Activated T-helper 17 cell treated with anti-CD3 and anti-CD28 coated beads, Interleukin-2, amount 50 U/mL, for 72 hours (primary cell): ENCODE measurements at regions not wholly inside any gene's neighbourhood (a gene's known extent, or its start where the extent isn't known, plus 50 kb on each side); places are given as distances from the start of the nearest gene placed in this dataset.

ENCODE experiments used
- ATAC-seq: fragments of 150-1000 bp; cut with Tn5 transposase; replicated peaks from 2 replicates; pipeline ENCODE4 v1.10.0; 2021; ENCODE audit warnings: mild to moderate bottlenecking, moderate library complexity
- H3K27ac Mint-ChIP-seq: one replicate; pipeline ENCODE4 v1.8.0; 2022; ENCODE audit warnings: mixed read lengths
- H3K27me3 Mint-ChIP-seq: one replicate; pipeline ENCODE4 v1.8.0; 2022; ENCODE audit warnings: mixed read lengths
- H3K36me3 Mint-ChIP-seq: one replicate; pipeline ENCODE4 v1.8.0; 2022; ENCODE audit warnings: low read depth, mild to moderate bottlenecking, mixed read lengths
- H3K4me1 Mint-ChIP-seq: one replicate; pipeline ENCODE4 v1.8.0; 2022; ENCODE audit warnings: mixed read lengths
- H3K4me3 Mint-ChIP-seq: one replicate; pipeline ENCODE4 v1.8.0; 2022; ENCODE audit warnings: mild to moderate bottlenecking, mixed read lengths
- H3K9me3 Mint-ChIP-seq: one replicate; pipeline ENCODE4 v1.8.0; 2022; ENCODE audit warnings: mixed read lengths

- Mint-ChIP-seq H3K36me3 (no peaks in the 10 kb centered on the region), H3K27me3 (no peaks in the 10 kb centered on the region)
Measured at GRCh38 chr16:51629576-51629975, 478.5 kb upstream of the SALL1 start.

GRCh38 chr16:51624080-51624775, 473.2 kb upstream of the SALL1 start:
- ATAC-seq: no peak
- H3K9me3 Mint-ChIP-seq: peaks cover 12% of the 10 kb centered on the region
- H3K4me1 Mint-ChIP-seq: no peaks in the 10 kb centered on the region

More at GRCh38 chr16:51629576-51629975, 478.5 kb upstream of the SALL1 start:
- ATAC-seq: no peak
- Mint-ChIP-seq H3K27ac (no peak overlapping the region), H3K4me3 (no peak overlapping the region), H3K4me1 (no peaks in the 10 kb centered on the region), H3K9me3 (peaks cover 16% of the 10 kb centered on the region)

DNA sequence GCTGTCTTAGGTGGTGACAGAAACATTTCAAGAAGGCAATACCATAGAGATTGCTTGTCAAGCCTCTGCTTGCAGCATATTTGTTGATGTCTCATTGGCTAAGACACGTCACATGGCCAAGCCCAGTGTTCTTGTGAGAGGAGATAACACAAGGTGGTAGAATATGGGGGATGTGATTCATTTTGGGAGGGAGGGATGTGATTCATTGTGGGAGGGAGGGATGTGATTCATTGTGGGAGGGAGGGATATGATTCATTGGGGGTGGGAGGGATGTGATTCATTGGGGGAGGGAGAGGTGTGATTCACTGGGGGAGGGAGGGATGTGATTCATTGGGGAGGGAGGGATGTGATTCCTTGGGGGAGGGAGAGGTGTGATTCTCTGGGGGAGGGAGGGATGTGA, 470.5 kb upstream of the SALL1 start:
- Mint-ChIP-seq H3K36me3 (no peaks in the 10 kb centered on the region), H3K9me3 (peaks cover 10% of the 10 kb centered on the region), H3K4me1 (no peaks in the 10 kb centered on the region), H3K27me3 (no peaks in the 10 kb centered on the region), H3K4me3 (no peak overlapping the region), H3K27ac (no peak overlapping the region)
- no peak for ATAC-seq

More at GRCh38 chr16:51624080-51624775, 473.2 kb upstream of the SALL1 start:
- H3K27ac Mint-ChIP-seq: no peak overlapping the region
- no peak overlapping the region for H3K4me3 Mint-ChIP-seq
- H3K36me3 Mint-ChIP-seq: no peaks in the 10 kb centered on the region
- no peaks in the 10 kb centered on the region for H3K27me3 Mint-ChIP-seq

- Mint-ChIP-seq H3K36me3 (no peaks in the 10 kb centered on the region), H3K4me1 (no peaks in the 10 kb centered on the region), H3K27me3 (no peaks in the 10 kb centered on the region), H3K9me3 (peaks cover 14% of the 10 kb centered on the region), H3K4me3 (no peak overlapping the region), H3K27ac (no peak overlapping the region)
- no peak for ATAC-seq
Measured at GRCh38 chr16:51615141-51615540, 464.1 kb upstream of the SALL1 start.

DNA sequence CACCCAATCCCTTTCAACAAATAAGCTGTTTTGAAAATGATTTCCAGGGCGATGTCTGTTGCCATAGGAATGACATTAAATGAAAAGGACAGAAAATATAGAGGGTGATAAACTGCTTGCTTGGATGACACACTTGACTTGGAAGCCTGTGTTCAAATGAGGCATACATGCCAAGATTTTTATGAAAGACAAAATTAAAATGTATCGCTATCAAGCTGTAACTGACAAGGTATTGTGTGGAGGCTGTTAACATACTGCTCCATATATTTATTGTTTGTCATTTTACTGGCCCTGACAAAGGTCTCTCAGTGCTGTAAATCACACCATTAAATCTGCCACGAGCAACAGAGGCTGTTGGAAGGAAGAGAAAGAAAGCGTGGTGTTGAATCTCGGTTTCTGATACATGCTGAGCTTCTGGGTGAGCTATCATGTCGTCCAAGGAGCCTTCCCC, 456.2 kb upstream of the SALL1 start:
- no peak for ATAC-seq
- Mint-ChIP-seq H3K4me1 (no peaks in the 10 kb centered on the region), H3K27me3 (no peaks in the 10 kb centered on the region), H3K9me3 (peaks cover 9% of the 10 kb centered on the region), H3K27ac (no peak overlapping the region), H3K4me3 (no peak overlapping the region), H3K36me3 (no peaks in the 10 kb centered on the region)

DNA sequence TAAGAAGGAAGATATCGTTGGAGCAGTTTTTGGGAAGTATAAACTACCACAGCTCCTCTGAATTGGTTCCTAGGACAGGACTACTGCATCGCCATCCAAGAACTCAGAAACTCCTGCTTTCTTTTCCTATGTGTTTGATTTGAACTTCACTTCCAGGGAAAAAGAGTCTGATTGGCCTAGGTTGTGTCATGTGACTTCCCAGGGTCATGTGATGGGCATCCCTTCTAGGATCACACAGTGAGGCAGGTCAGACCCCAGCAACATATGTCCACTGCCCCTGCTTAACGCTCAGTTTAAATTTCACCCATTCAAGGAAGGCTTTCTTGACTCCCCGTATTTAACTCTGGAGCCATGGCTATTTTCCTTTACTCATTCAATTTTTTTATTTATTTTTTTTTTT, 445.2 kb upstream of the SALL1 start:
- Mint-ChIP-seq H3K27me3 (no peaks in the 10 kb centered on the region), H3K4me3 (no peak overlapping the region), H3K36me3 (no peaks in the 10 kb centered on the region), H3K9me3 (peaks cover 22% of the 10 kb centered on the region), H3K4me1 (no peaks in the 10 kb centered on the region), H3K27ac (no peak overlapping the region)
- ATAC-seq: no peak

DNA sequence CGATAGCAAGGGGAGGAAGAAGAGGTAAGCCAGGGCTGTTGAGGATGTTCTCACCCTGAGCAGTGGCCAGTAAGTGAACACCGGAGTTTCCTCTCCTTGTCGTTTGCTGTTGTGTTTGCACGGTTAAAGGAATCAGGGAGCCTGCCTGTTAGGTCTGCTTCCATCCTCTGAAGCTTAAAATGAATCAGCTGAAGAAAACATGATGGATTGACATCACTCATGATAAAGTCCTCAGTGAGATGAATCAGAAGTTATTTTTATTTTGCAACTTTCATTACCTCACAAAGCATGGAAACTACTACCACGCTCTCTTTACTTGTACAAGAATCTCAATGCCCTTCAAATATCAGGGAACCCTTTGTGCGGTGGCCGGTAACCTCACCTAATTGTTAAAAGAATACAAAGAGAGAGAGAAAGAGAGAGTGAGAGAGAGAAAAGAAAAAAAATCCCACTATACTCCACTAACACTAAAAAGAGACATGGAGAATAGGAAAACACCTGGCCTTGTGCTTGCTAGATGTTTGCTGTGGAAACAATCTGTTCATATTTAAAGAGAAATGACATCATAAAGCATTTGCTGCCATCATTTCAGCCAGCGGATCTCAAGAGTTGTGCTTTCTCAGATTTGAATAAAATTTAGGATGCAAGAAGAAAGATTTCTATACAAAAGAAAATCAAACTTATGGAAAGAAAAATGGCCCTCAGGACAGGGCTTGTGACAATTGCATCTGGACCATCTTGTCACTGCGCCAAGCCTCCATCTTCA, 441.6 kb upstream of the SALL1 start:
- ATAC-seq: no peak
- Mint-ChIP-seq H3K4me3 (no peak overlapping the region), H3K4me1 (no peaks in the 10 kb centered on the region), H3K36me3 (no peaks in the 10 kb centered on the region), H3K27ac (no peak overlapping the region), H3K27me3 (no peaks in the 10 kb centered on the region), H3K9me3 (peaks cover 19% of the 10 kb centered on the region)

- no peak for ATAC-seq
- Mint-ChIP-seq H3K36me3 (no peaks in the 10 kb centered on the region), H3K27ac (no peak overlapping the region), H3K4me3 (no peak overlapping the region), H3K27me3 (no peaks in the 10 kb centered on the region), H3K4me1 (no peaks in the 10 kb centered on the region), H3K9me3 (peaks cover 15% of the 10 kb centered on the region)
Measured at GRCh38 chr16:51592001-51592501, 441.0 kb upstream of the SALL1 start.

DNA sequence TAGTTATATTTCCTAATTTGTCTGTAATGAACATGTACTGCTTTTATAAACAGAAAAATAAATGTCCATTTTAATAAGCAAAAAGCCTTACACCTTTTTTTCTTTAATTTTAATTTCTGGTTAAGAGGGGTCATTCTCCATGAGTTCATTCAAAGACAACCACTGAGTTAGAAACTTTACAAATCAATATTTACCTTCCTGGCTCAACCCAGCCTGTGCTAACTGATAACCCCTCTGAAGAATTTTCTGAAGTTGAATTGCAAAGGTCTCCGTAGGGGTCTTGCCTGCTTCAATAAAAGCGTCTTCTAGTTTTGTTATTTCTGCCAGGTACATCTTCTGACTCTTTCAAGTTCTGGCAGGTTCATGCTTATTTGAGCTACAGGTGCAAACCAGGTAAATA, 440.4 kb upstream of the SALL1 start:
- Mint-ChIP-seq H3K27me3 (no peaks in the 10 kb centered on the region), H3K36me3 (no peaks in the 10 kb centered on the region), H3K4me1 (no peaks in the 10 kb centered on the region), H3K4me3 (no peak overlapping the region), H3K27ac (no peak overlapping the region), H3K9me3 (peaks cover 13% of the 10 kb centered on the region)
- ATAC-seq: no peak

DNA sequence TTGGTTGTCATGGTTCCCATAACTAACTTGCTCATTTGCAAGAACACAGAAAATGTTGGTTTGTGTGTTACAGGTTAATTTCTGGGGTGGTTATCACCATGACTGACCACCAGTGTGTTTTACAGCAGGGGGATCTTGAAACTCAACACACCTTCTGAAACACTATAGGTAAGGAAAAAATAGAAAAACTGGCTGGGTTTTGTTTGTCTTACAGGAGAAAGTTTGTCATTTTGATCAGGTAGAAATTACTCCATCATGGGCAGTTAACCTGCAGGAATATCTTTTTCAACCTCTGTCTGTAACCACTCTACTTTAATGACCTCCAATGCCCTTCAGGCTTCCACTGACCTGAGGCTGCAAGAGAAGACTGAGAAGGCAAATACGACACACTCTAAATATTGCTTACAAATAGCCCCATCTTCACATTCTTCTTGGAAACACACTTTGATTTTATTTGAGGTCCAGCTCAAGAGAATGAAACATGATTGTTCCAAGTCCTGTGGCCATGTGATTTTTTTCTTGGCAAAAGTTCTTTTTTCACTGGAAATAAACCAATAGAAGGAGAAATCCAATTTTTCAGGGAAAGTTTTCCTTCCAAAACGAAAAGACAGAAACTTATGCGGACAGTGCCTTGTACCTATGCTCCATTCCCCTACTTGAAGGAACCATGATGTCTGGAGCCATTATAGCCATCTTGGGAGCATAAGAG, 428.7 kb upstream of the SALL1 start:
- Mint-ChIP-seq H3K9me3 (peaks cover 6% of the 10 kb centered on the region), H3K27me3 (no peaks in the 10 kb centered on the region), H3K27ac (no peak overlapping the region), H3K36me3 (no peaks in the 10 kb centered on the region), H3K4me1 (no peaks in the 10 kb centered on the region), H3K4me3 (no peak overlapping the region)
- ATAC-seq: no peak

GRCh38 chr16:51577621-51578303, 426.7 kb upstream of the SALL1 start:
- Mint-ChIP-seq H3K27ac (no peak overlapping the region), H3K4me1 (no peaks in the 10 kb centered on the region), H3K27me3 (no peaks in the 10 kb centered on the region), H3K4me3 (no peak overlapping the region), H3K9me3 (peaks cover 13% of the 10 kb centered on the region), H3K36me3 (no peaks in the 10 kb centered on the region)
- ATAC-seq: no peak

DNA sequence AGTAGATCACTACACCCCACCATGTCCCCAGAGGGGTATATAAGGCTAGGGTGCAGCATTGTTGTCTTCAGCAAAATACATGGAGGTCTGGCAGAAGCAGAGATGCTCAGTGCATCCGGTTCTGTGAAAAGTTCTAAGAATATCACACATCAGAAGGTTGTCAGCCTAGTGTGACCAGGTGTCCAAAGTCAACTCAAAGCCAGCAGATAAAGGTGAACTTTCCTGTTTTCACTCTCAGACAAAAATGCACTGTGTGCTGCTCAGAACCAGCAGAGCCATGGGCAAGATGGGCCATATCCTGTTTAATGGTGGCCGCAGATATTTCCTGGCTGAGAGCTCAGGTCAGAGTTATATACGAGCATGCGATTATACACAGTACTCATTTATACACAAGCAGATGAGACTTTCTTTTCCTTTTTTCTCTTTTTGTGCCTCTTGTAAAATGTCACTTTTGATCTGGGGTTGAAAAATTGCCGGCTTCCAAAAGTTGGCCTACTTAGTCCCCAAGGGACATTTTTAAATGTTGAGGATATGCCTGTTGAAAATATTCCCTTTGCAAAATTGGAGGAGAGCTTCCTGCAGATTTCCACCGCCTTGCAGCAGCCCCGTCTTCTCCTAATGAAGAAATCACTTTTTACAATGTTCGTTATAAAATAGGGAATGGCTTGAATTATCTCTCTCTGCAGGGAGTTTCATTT, 425.6 kb upstream of the SALL1 start:
- Mint-ChIP-seq H3K36me3 (no peaks in the 10 kb centered on the region), H3K27me3 (no peaks in the 10 kb centered on the region), H3K9me3 (peaks cover 18% of the 10 kb centered on the region), H3K4me3 (no peak overlapping the region), H3K4me1 (no peaks in the 10 kb centered on the region), H3K27ac (no peak overlapping the region)
- no peak for ATAC-seq

DNA sequence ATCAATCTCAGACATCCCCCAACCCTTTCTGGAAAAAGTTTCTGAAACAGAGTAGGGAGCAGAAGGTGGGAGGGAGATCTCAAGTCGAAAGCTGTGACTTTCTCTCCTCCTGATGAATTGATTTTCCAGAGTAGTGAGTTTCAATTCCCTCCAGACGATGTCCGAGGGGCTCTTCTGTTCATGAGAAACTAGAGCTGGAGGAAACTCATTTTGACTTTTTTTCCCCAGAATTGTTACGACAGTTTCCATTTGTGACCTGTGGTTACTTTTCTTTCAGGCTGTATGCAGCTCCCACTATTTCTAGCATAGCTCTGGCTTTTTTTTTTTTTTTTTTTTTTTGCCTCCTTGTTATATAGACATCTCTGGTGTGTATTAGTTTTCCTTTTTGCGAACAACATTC, 422.1 kb upstream of the SALL1 start:
- no peaks in the 10 kb centered on the region for H3K36me3 Mint-ChIP-seq
- H3K4me3 Mint-ChIP-seq: no peak overlapping the region
- ATAC-seq: no peak
- H3K9me3 Mint-ChIP-seq: peaks cover 18% of the 10 kb centered on the region
- no peaks in the 10 kb centered on the region for H3K27me3 Mint-ChIP-seq
- no peak overlapping the region for H3K27ac Mint-ChIP-seq
- H3K4me1 Mint-ChIP-seq: no peaks in the 10 kb centered on the region
